HL-60/S4 treated with phorbol 12-myristate 13-acetate at 8.2 ng/mL for 4 days and 3 days (cell line): ENCODE measurements at regions not wholly inside any gene's neighbourhood (a gene's known extent, or its start where the extent isn't known, plus 50 kb on each side); places are given as distances from the start of the nearest gene placed in this dataset.
"Not testable (repeated sequence)": the region's sequence is repeated elsewhere in the genome, so short reads cannot be mapped to it uniquely, and the experiment has no call there.

Experiments used
- in situ Hi-C: fragments of 300-500 bp; cut with MboI; formaldehyde crosslinking; loops from 2 replicates; pipeline ENCODE4 v1.15.0; 2022; ENCODE audit warnings: low sequenced_read_pairs

- in situ Hi-C loops = no loop called here
These were observed 201.1 kb downstream of the PTH2R start for GRCh38 chr2:208607694-208608093.

DNA sequence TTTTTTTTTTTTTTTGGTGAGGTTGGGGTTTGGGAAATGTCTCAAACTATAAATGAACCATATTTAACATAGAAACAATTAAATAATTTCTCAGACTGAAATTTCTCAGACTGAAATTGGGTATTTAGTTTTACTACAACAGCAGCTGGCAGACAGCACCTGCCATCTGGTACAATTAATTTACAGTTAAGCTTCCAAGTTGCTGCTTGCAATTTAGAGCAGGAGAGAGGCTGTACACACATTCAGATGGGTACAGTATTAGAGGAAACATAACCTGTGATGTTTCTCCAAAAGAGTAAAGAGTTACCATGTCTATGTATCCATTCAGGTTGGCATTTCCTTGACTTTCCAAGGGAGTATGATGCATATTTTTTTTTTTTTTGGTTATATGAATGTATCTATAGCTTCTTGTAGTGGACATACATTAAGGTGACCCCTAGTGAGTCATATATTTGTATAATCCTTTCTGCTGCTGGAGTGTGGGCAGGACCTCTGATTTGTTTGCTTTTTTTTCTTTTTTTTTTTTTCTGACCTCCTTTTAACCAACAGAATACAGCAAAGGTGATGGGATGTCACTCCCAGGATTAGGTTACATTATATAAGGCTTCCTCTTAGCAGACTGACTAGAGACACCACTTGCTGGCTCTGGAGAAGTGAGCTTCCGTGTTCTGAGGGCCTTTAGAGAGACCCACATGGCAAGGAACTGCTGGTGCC is 201.7 kb downstream of the PTH2R start:
- in situ Hi-C loops = no loop called here

- in situ Hi-C loops = no loop called here
These were observed 202.7 kb downstream of the PTH2R start for GRCh38 chr2:208609166-208609804.

GRCh38 chr2:208615675-208616074 is 209.1 kb downstream of the PTH2R start:
- in situ Hi-C loops = not testable (repeated sequence)

DNA sequence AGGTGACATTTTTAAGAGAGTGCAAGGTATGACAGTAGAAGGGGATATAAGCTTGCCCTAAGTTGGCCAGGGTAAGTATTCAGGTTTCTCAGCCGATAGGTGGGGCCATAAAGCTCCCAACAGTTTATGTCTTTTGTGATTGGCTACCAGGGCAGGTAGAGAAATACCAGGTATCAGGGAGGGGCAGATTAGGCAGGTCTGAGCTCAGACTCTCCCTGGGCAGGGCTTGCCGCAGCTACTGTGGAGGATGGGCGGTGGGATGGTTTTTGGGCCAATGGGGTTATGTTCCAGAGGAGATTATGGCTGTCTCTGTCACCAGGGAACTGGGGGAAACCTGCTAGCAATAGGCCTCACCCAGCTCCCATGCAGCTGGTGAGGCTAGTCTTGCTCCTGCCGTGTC is 211.6 kb downstream of the PTH2R start:
- in situ Hi-C loops = no loop called here

DNA sequence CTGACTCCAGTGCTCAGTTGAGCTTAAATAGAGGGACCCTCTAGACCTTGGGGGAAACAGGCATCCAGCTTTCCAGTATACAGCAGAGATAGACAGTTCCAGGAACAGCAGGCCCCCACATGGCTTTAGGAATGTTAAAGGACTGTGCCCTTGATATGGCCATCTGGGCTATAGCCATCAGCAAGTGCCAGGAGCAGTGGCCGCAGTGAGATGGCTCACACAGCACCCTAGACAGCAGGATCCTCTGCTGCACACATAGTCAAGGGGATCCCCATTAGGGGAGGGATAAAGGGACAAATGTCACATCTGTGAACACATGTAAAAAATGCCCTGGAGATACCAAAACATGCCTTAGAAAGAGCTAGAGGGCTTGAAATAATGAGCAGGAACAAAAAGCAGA is 213.4 kb downstream of the PTH2R start:
- in situ Hi-C loops = no loop called here

GRCh38 chr2:208620487-208620978 is 213.9 kb downstream of the PTH2R start:
- in situ Hi-C loops = no loop called here

GRCh38 chr2:208627110-208627884 is 220.7 kb downstream of the PTH2R start:
- in situ Hi-C loops = no loop called here

- in situ Hi-C loops = no loop called here
These were observed 221.3 kb downstream of the PTH2R start for GRCh38 chr2:208627916-208628315.

DNA sequence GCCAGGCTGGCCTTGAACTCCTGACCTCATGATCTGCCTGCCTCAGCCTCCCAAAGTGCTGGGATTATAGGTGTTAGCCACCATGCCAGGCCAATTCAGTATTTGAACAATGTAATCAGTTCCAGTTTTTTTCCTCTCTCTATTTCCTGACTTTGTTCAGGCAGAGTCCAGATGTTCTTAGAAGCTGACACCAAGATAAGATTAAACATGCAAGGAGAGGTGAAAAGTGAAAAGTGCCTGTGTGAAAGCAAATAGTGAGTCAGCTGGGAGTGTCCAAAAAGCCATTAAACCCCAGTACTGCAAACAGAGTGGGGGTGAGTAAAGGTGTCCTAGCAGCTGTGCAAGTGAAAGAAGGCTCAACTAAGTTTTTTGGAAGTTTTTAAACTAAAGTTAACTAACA is 231.5 kb downstream of the PTH2R start:
- in situ Hi-C loops = no loop called here

- in situ Hi-C loops = no loop called here
These were observed 235.7 kb downstream of the PTH2R start for GRCh38 chr2:208642125-208642779.

DNA sequence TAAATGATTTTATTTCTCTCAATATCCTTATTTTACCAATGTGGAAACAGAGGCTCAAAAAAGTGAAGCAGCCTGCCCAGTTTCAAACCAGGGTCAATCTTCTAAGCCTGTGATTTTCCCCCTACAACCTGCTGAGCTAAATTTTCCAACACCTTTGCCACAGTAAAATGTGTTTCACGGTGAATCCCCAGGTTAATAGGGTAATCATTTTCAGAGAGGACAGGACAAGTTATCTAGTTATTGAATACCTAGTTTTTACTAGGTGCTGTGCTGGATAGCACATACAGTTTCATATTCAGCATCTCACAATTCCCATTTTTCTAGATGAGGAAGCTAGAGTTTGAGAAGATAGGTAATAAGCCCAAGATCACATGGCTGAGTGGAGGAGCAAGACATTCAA is 236.6 kb downstream of the PTH2R start:
- in situ Hi-C loops = no loop called here

GRCh38 chr2:208645226-208645625 is 238.6 kb downstream of the PTH2R start:
- in situ Hi-C loops = no loop called here

DNA sequence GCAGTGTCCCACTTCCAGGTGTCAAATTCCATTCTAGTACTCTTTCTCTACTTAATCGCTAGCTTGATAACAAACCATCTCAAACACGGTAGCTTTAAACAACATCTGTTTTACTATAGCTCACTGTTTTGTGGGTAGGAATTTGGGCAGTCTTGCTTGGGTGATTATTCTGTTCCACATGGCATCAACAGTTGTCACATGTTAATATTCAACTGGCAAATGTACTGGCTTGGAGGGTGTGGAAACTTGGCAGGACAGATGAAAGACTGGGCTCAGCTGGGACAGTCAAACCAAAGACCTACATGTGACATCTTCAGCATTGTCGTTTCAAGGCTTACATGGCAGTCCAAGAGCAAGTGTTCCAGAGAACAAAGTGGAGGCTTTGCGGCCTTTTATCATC is 241.8 kb downstream of the PTH2R start:
- in situ Hi-C loops = no loop called here

- in situ Hi-C loops = no loop called here
These were observed 246.8 kb downstream of the PTH2R start for GRCh38 chr2:208653383-208653782.

- in situ Hi-C loops = no loop called here
These were observed 247.5 kb downstream of the PTH2R start for GRCh38 chr2:208654056-208654455.

DNA sequence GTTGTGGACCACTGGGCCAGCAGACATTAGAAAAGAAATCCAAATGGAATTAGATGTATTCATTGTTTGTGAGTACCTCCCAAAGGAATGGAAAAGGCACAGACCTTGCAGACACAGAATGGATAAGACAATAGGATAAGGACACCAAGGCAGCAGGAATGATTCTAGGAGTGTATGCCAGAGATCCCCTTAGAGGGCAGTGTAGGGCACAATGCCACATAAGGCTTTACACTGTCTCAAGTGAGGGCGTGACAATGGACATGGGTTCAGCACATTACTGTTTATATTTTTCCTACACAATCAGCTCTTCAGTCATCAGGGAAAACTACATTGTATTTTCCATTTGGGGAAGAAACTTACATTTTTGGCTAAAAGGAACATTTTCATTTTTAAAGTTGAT is 250.9 kb downstream of the PTH2R start:
- in situ Hi-C loops = no loop called here

DNA sequence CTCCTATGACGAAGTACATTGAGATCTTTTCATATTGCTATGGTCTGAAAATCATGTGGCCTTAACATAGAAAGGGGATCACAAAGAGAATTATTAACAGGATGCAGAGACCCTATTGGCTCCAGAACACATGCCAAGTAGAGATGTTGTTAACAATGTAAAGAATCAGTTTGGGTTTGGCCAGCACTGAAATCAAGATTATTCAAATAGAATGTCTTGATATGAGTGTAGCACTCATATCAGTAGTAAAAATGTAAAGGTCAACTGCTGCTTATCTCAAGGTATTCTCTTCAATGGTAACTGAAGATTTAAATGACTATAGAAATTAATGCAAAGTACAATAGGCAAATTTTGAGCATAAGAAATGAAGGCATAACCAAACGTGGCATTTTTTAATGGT is 262.8 kb downstream of the PTH2R start:
- in situ Hi-C loops = no loop called here

DNA sequence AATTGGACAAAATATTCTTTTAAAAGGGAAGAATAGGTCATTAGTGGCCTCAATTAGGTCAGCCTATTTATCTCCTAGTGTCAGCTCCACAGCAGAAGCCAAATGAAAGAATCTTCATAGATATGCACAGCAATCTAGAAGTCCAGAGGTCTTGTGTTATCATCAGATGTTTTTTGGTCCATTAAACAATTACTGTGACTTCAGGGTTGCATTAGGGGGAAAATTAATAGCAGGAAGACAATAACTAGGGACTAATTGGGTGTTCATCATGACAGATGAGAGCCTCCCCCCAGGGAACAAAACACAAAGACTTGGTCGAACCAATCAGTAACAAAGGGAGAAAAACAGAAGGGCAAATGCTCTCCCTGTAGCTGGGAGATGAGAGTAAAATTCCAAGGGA is 264.7 kb downstream of the PTH2R start:
- in situ Hi-C loops = no loop called here

GRCh38 chr2:208671886-208672680 is 265.5 kb downstream of the PTH2R start:
- in situ Hi-C loops = no loop called here

GRCh38 chr2:208673631-208674030 is 267.0 kb downstream of the PTH2R start:
- in situ Hi-C loops = no loop called here
